GM12878 (cell line): ENCODE measurements at regions not wholly inside any gene's neighbourhood (a gene's known extent, or its start where the extent isn't known, plus 50 kb on each side); places are given as distances from the start of the nearest gene placed in this dataset.
"Not testable (repeated sequence)": the region's sequence is repeated elsewhere in the genome, so short reads cannot be mapped to it uniquely, and the experiment has no call there.

Source experiments
- ATAC-seq: fragments of 200-7000 bp; cut with Tn5 transposase; 3 replicates; pipeline ENCODE4 v1.9.1; 2020; ENCODE audit warnings: mild to moderate bottlenecking, moderate library complexity
- BruUV-seq: library from RNA; stranded (reverse); fragments of 400-500 nt; replicated peaks from 2 replicates; lab custom pipeline; 2021; lab: Mats Ljungman, UMichigan
- CTCF ChIA-PET: fragments of 300-600 bp; sonication (Branson Sonifier 250); formaldehyde crosslinking; extraction: SDS; loops from one replicate; lab custom pipeline; 2021; ENCODE audit warnings: inconsistent platforms; lab: Yijun Ruan, JAX
- POLR2A ChIA-PET: fragments of 350-600 bp; formaldehyde crosslinking; extraction: SDS; loops from one replicate; lab custom pipeline; 2021; ENCODE audit warnings: inconsistent platforms; lab: Charles Lee
- RAD21 ChIA-PET: fragments of 300-600 bp; sonication (Branson Sonifier 250); formaldehyde crosslinking; loops from one replicate; lab custom pipeline; 2023; ENCODE audit warnings: antibody characterized with exemption; ENCODE audit not compliant: unreplicated experiment; lab: Charles Lee
- SMC1A ChIA-PET: fragments of 300-600 bp; sonication (Branson Sonifier 250); formaldehyde crosslinking; loops from one replicate; lab custom pipeline; 2023; ENCODE audit not compliant: unreplicated experiment, uncharacterized antibody; lab: Charles Lee
- DNase-seq: peaks from one replicate; pipeline ENCODE4 v3.0.0-alpha.2; 2011; ENCODE audit warnings: low read depth, low spot score
- FAIRE-seq: peaks from 3 replicates; lab custom pipeline; 2011; peaks lifted over from hg19 to GRCh38; lab: Jason Lieb, UNC
- H2AFZ ChIP-seq: 2 replicates; pipeline ENCODE4 v1.6.0; 2011; ENCODE audit warnings: low read depth, low read length, control low read depth; ENCODE audit not compliant: control insufficient read depth
- H3K27ac ChIP-seq: 2 replicates; pipeline ENCODE4 v1.5.1; 2011; ENCODE audit warnings: control low read depth; ENCODE audit not compliant: control insufficient read depth, insufficient read depth
- H3K27me3 ChIP-seq, 2 experiments: replicated peaks in 1 of 2; 2 replicates each; pipeline versions ENCODE4 v1.6.0 to v1.6.1; 2011; ENCODE audit warnings: low read length in 1 of 2; ENCODE audit not compliant: control insufficient read depth in 2 of 2, insufficient read depth in 2 of 2
- H3K36me3 ChIP-seq, 2 experiments: 2 replicates each; pipeline ENCODE4 v1.5.1; 2011; ENCODE audit warnings: low read length in 1 of 2; ENCODE audit not compliant: control insufficient read depth in 2 of 2, insufficient read depth in 2 of 2
- H3K4me1 ChIP-seq: 2 replicates; pipeline ENCODE4 v1.6.1; 2011; ENCODE audit warnings: mild to moderate bottlenecking, low read length, moderate library complexity, mixed read lengths; ENCODE audit not compliant: control insufficient read depth, insufficient read depth
- H3K4me2 ChIP-seq: 2 replicates; pipeline ENCODE4 v1.6.0; 2011; ENCODE audit warnings: control low read depth; ENCODE audit not compliant: control insufficient read depth, insufficient read depth
- H3K4me3 ChIP-seq: fragments of 200-600 bp; sonication (generic); 2 replicates; pipeline ENCODE4 v1.5.1; 2016
- H3K79me2 ChIP-seq: 2 replicates; pipeline ENCODE4 v1.6.0; 2011; ENCODE audit warnings: low read length; ENCODE audit not compliant: control insufficient read depth, insufficient read depth
- H3K9ac ChIP-seq: 2 replicates; pipeline ENCODE4 v1.8.0; 2011; ENCODE audit warnings: low read length, control low read depth, mixed read lengths; ENCODE audit not compliant: control insufficient read depth, insufficient read depth
- H3K9me3 ChIP-seq: replicated peaks from 3 replicates; pipeline ENCODE4 v1.5.1; 2011; ENCODE audit warnings: mild to moderate bottlenecking, low read length; ENCODE audit not compliant: control insufficient read depth, insufficient read depth
- H4K20me1 ChIP-seq: 2 replicates; pipeline ENCODE4 v1.6.0; 2011; ENCODE audit not compliant: control insufficient read depth, insufficient read depth
- CBX3 ChIP-seq: fragments of 200-600 bp; sonication (generic); IDR thresholded peaks from 2 replicates; pipeline ENCODE4 v1.6.1; 2016; ENCODE audit warnings: low read depth, borderline replicate concordance
- CHD1 ChIP-seq: IDR thresholded peaks from 2 replicates; pipeline ENCODE4 v1.6.1; 2012; ENCODE audit warnings: low read depth, low read length, improper control_type of control experiment
- FOXM1 ChIP-seq: IDR thresholded peaks from 2 replicates; pipeline ENCODE4 v1.6.1; 2012; ENCODE audit warnings: low read depth, mild to moderate bottlenecking, inconsistent platforms, low read length, moderate library complexity
- HDGF ChIP-seq: fragments of 450-650 bp; IDR thresholded peaks from 2 replicates; pipeline ENCODE4 v1.6.1; 2016; ENCODE audit warnings: antibody characterized with exemption
- IRF4 ChIP-seq: IDR thresholded peaks from 2 replicates; pipeline ENCODE4 v1.6.1; 2011; ENCODE audit warnings: low read depth, low read length
- KLF5 ChIP-seq: fragments of 450-650 bp; IDR thresholded peaks from 2 replicates; pipeline ENCODE4 v1.6.1; 2014; ENCODE audit warnings: mild to moderate bottlenecking; ENCODE audit not compliant: partially characterized antibody
- SRF ChIP-seq, 2 experiments: IDR thresholded peaks; 2 replicates each; pipeline ENCODE4 v1.6.1; 2011; ENCODE audit warnings: low read depth in 2 of 2, low read length in 2 of 2, mild to moderate bottlenecking in 1 of 2, moderate library complexity in 1 of 2
- ZSCAN29 ChIP-seq: fragments of 450-650 bp; IDR thresholded peaks from 2 replicates; pipeline ENCODE4 v1.6.1; 2017; ENCODE audit warnings: mild to moderate bottlenecking, moderate library complexity
- WGBS: methylation state at CpG from one replicate; pipeline ENCODE4 v1.1.6; 2016; ENCODE audit warnings: low lambda C conversion rate; ENCODE audit not compliant: insufficient replicate concordance, insufficient coverage; ENCODE audit errors: missing lambda C conversion rate; 5-methylcytosine and 5-hydroxymethylcytosine counted together
- in situ Hi-C: fragments of 300-500 bp; cut with MboI; formaldehyde crosslinking; loops from 9 replicates; pipeline ENCODE4 v1.14.3; 2018; ENCODE audit warnings: mixed read lengths
- intact Hi-C: fragments of 100-400 bp; cut with micrococcal nuclease; formaldehyde crosslinking; loops from one replicate; pipeline ENCODE4 v1.14.2; 2022; ENCODE audit not compliant: unreplicated experiment

- no peaks in the 10 kb centered on the region for H4K20me1 ChIP-seq
- no peak overlapping the region for H3K4me3 ChIP-seq
- ChIA-PET CTCF (interaction anchor here (1.5 kb wide), 1 partner anchor 11 kb away, joined by 3 read pairs; no protein-coding TSS in a partner anchor), RAD21 (interaction anchor here (0.6 kb wide), 1 partner anchor 885 kb away, joined by 3 read pairs; no protein-coding TSS in a partner anchor), POLR2A (no interaction called here), SMC1A (interaction anchor here (1.8 kb wide), 1 partner anchor 22 kb away, joined by 4 read pairs; no protein-coding TSS in a partner anchor)
- no peaks in the 10 kb centered on the region for H3K27me3 ChIP-seq
- H3K27ac ChIP-seq = no peak overlapping the region
- ATAC-seq (no peak), DNase-seq (no peak), FAIRE-seq (no peak)
- intact Hi-C loops (no loop called here), in situ Hi-C loops (no loop called here)
- H3K79me2 ChIP-seq = no peaks in the 10 kb centered on the region
- no peak overlapping the region for H3K9ac ChIP-seq
- H3K36me3 ChIP-seq = no peaks in the 10 kb centered on the region
- BruUV-seq = no TSS peak
- TF ChIP-seq SRF (IDR thresholded peaks at IDR 0.05; ENCODE audit: low read depth in 2 of 2, low read length in 2 of 2) (no peak), FOXM1 (no peak)
- H2AFZ ChIP-seq = no peak overlapping the region
- no peaks in the 10 kb centered on the region for H3K4me1 ChIP-seq
- no peaks in the 10 kb centered on the region for H3K9me3 ChIP-seq
- no peak overlapping the region for H3K4me2 ChIP-seq
Observed at GRCh38 chr12:14086838-14087237, 105.4 kb upstream of the GRIN2B start.

DNA sequence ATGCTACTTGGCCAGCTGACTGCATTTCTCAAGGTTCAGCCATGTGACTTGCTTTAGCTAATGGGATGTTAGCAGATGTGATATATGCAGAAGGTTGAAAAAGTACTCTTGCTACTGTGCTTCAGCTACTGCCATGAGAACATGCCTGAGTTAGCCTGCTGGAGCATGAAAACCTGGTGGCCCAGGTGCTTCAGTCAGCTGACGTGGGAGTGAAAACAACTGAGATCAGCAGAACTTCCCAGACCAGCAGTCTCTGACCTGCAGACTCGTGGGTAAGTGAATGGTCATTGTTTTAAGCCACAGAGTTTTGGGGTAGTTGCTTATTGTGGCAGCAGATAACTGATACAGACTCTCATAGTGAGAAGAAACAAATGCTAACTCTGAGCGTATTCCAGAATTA, 118.6 kb upstream of the GRIN2B start:
- no peak for ATAC-seq
- no peak overlapping the region for H3K4me2 ChIP-seq
- H3K79me2 ChIP-seq = no peaks in the 10 kb centered on the region
- no peak for FAIRE-seq
- intact Hi-C loops = no loop called here
- no peak overlapping the region for H2AFZ ChIP-seq
- no peak overlapping the region for H3K9ac ChIP-seq
- ChIA-PET RAD21 (no interaction called here), POLR2A (no interaction called here), SMC1A (interaction anchor here (0.7 to 1.9 kb wide), 2 partner anchors 11 to 66 kb away, joined by 4 to 5 read pairs; no protein-coding TSS in a partner anchor), CTCF (no interaction called here)
- in situ Hi-C loops = no loop called here
- 17% methylated on average over 3 of the region's 3 CpGs for WGBS
- H3K4me3 ChIP-seq = no peak overlapping the region
- BruUV-seq = no TSS peak
- no peak for DNase-seq
- no peaks in the 10 kb centered on the region; a peak in 1 of 4 replicates for H3K27me3 ChIP-seq
- H3K9me3 ChIP-seq = no peaks in the 10 kb centered on the region
- H3K4me1 ChIP-seq = no peaks in the 10 kb centered on the region
- H4K20me1 ChIP-seq = no peaks in the 10 kb centered on the region
- no peak for TF ChIP-seq KLF5
- TF ChIP-seq CBX3 = no peak
- no peak for TF ChIP-seq HDGF
- TF ChIP-seq CHD1 = no peak
- TF ChIP-seq ZSCAN29 = no peak
- no peak for TF ChIP-seq IRF4
- H3K36me3 ChIP-seq = no peaks in the 10 kb centered on the region
- no peak overlapping the region for H3K27ac ChIP-seq

- ATAC-seq, H3K4me1 ChIP-seq, H3K36me3 ChIP-seq, H3K79me2 ChIP-seq, FAIRE-seq, H4K20me1 ChIP-seq, H2AFZ ChIP-seq, H3K4me3 ChIP-seq, in situ Hi-C loops, H3K9me3 ChIP-seq, intact Hi-C loops, H3K27me3 ChIP-seq, BruUV-seq, H3K27ac ChIP-seq, RAD21 ChIA-PET, POLR2A ChIA-PET, H3K4me2 ChIP-seq, H3K9ac ChIP-seq, DNase-seq: not testable (repeated sequence)
- CTCF ChIA-PET = interaction anchor here (3.6 kb wide), 1 partner anchor 10 kb away, joined by 17 read pairs; no protein-coding TSS in a partner anchor
- SMC1A ChIA-PET = interaction anchor here (1.0 to 1.9 kb wide), 2 partner anchors 10 to 66 kb away, joined by 4 to 5 read pairs; no protein-coding TSS in a partner anchor
- WGBS = 69% methylated on average over 1 of the region's 1 CpG
Observed at GRCh38 chr12:14101556-14101955, 120.2 kb upstream of the GRIN2B start.
